HepG2 (cell line): ENCODE measurements at regions not wholly inside any gene's neighbourhood (a gene's known extent, or its start where the extent isn't known, plus 50 kb on each side); places are given as distances from the start of the nearest gene placed in this dataset.

ENCODE experiments used
- ATAC-seq: fragments of 200-7000 bp; cut with Tn5 transposase; 3 replicates; pipeline ENCODE4 v1.9.1; 2020; ENCODE audit warnings: mild to moderate bottlenecking, moderate library complexity
- BruUV-seq: library from RNA; stranded (reverse); fragments of 400-500 nt; replicated peaks from 2 replicates; lab custom pipeline; 2021; lab: Mats Ljungman, UMichigan
- CTCF ChIA-PET: fragments of 300-600 bp; formaldehyde crosslinking; extraction: SDS; loops from one replicate; lab custom pipeline; 2021; ENCODE audit warnings: low total read pairs, inconsistent platforms, low intra/inter-chr PET ratio; lab: Yijun Ruan, JAX
- POLR2A ChIA-PET: fragments of 350-600 bp; sonication (Branson Sonifier 250); formaldehyde crosslinking; loops from one replicate; lab custom pipeline; 2020; ENCODE audit warnings: antibody characterized with exemption, inconsistent platforms; lab: Yijun Ruan, JAX
- DNase-seq: peaks from one replicate; pipeline ENCODE4 v3.0.0-alpha.2; 2015; ENCODE audit warnings: low spot score
- FAIRE-seq: peaks from 3 replicates; lab custom pipeline; 2011; peaks lifted over from hg19 to GRCh38; lab: Jason Lieb, UNC
- H2AFZ ChIP-seq: one replicate; pipeline ENCODE4 v1.6.1; 2011; ENCODE audit warnings: low read length, inconsistent platforms
- H3K27ac ChIP-seq: fragments of 300-600 bp; 3 replicates; pipeline ENCODE4 v1.8.0; 2011; ENCODE audit warnings: mixed run types, mild to moderate bottlenecking, mixed read lengths, low read length, inconsistent platforms; ENCODE audit not compliant: insufficient read depth; ENCODE audit errors: extremely low read length
- H3K27me3 ChIP-seq, 2 experiments: fragments of 200-600 bp in 1 of 2; 2 replicates in 1 of 2; 3 replicates in 1 of 2; pipeline versions ENCODE4 v1.6.0 to v1.8.0; 2011; ENCODE audit warnings: low read length in 2 of 2, mild to moderate bottlenecking in 2 of 2, moderate library complexity in 2 of 2, inconsistent platforms in 1 of 2; ENCODE audit not compliant: insufficient read depth in 2 of 2, control insufficient read depth in 1 of 2
- H3K36me3 ChIP-seq, 2 experiments: fragments of 200-600 bp in 1 of 2; replicated peaks in 1 of 2; 2 replicates in 1 of 2; 3 replicates in 1 of 2; pipeline versions ENCODE4 v1.5.1 to v1.8.0; 2011; ENCODE audit warnings: low read length in 2 of 2, inconsistent platforms in 1 of 2; ENCODE audit not compliant: insufficient read depth in 2 of 2, control insufficient read depth in 1 of 2
- H3K4me1 ChIP-seq: 2 replicates; pipeline ENCODE4 v1.5.1; 2012; ENCODE audit warnings: low read length, inconsistent platforms; ENCODE audit not compliant: insufficient read depth
- H3K4me2 ChIP-seq: 2 replicates; pipeline ENCODE4 v1.6.0; 2011; ENCODE audit warnings: low read depth, low read length, inconsistent platforms
- H3K4me3 ChIP-seq, 3 experiments: fragments of 200-600 bp in 1 of 3; sonication (generic), shearing (Covaris generic) in 1 of 3; replicated peaks in 1 of 3; 2 replicates each; pipeline ENCODE4 v1.5.1; 2011 to 2016; ENCODE audit warnings: low read length in 3 of 3, inconsistent platforms in 2 of 3, low read depth in 2 of 3, mild to moderate bottlenecking in 2 of 3, control low read depth in 1 of 3, mixed read lengths in 1 of 3; ENCODE audit not compliant: insufficient read depth in 1 of 3
- H3K79me2 ChIP-seq: one replicate; pipeline ENCODE4 v1.6.1; 2011; ENCODE audit warnings: low read length, inconsistent platforms; ENCODE audit not compliant: insufficient read depth
- H3K9ac ChIP-seq: 2 replicates; pipeline ENCODE4 v1.6.0; 2011; ENCODE audit warnings: mild to moderate bottlenecking, low read depth, low read length, inconsistent platforms; ENCODE audit not compliant: insufficient read depth
- H3K9me3 ChIP-seq: 2 replicates; pipeline ENCODE4 v1.5.1; 2012; ENCODE audit warnings: mild to moderate bottlenecking, low read length
- H4K20me1 ChIP-seq: 2 replicates; pipeline ENCODE4 v1.6.0; 2011; ENCODE audit warnings: inconsistent platforms, mild to moderate bottlenecking, low read length, moderate library complexity; ENCODE audit not compliant: insufficient read depth
- ASH2L ChIP-seq: fragments of 300-600, 200-600 bp; sonication (generic); IDR thresholded peaks from 2 replicates; pipeline ENCODE4 v1.7.0; 2017; ENCODE audit warnings: low read depth, mild to moderate bottlenecking, moderate library complexity, mixed read lengths, low read length; ENCODE audit not compliant: insufficient read length
- DR1 ChIP-seq: sonication (generic); formaldehyde crosslinking; IDR thresholded peaks from 2 replicates; pipeline ENCODE4 v1.8.0; 2021; ENCODE audit warnings: mild to moderate bottlenecking, missing genetic modification reagents, inconsistent platforms
- GZF1 ChIP-seq: sonication (generic); formaldehyde crosslinking; IDR thresholded peaks from 2 replicates; pipeline ENCODE4 v1.5.1; 2020; ENCODE audit warnings: mild to moderate bottlenecking, missing genetic modification reagents
- HCFC1 ChIP-seq: fragments of 150-350 bp; IDR thresholded peaks from 2 replicates; pipeline ENCODE4 v1.6.1; 2014; ENCODE audit warnings: low read depth, low read length
- HMGA1 ChIP-seq: sonication (generic); formaldehyde crosslinking; conservative IDR thresholded peaks from 2 replicates; pipeline ENCODE4 v1.4.0; 2020; ENCODE audit warnings: missing genetic modification reagents
- KDM2A ChIP-seq: sonication (generic); formaldehyde crosslinking; IDR thresholded peaks from 2 replicates; pipeline ENCODE4 v1.4.0; 2020; ENCODE audit warnings: low read depth, missing genetic modification reagents, borderline replicate concordance
- MYC ChIP-seq: sonication (generic); formaldehyde crosslinking; IDR thresholded peaks from 2 replicates; pipeline ENCODE4 v1.9.0; 2021; ENCODE audit warnings: missing genetic modification reagents, borderline replicate concordance
- NR3C1 ChIP-seq: sonication (generic); formaldehyde crosslinking; IDR thresholded peaks from 2 replicates; pipeline ENCODE4 v1.4.0; 2020; ENCODE audit warnings: missing genetic modification reagents
- REL ChIP-seq: sonication (generic); formaldehyde crosslinking; conservative IDR thresholded peaks from 2 replicates; pipeline ENCODE4 v1.8.0; 2022; ENCODE audit warnings: mild to moderate bottlenecking, missing genetic modification reagents, moderate library complexity
- TSC22D2 ChIP-seq: sonication (generic); formaldehyde crosslinking; IDR thresholded peaks from 2 replicates; pipeline ENCODE4 v1.5.1; 2020; ENCODE audit warnings: missing genetic modification reagents, mild to moderate bottlenecking, borderline replicate concordance
- ZNF251 ChIP-seq: sonication (generic); formaldehyde crosslinking; IDR thresholded peaks from 2 replicates; pipeline ENCODE4 v1.9.0; 2021; ENCODE audit warnings: mild to moderate bottlenecking, missing genetic modification reagents
- WGBS: methylation state at CpG from one replicate; pipeline ENCODE4 v1.1.6; 2017; ENCODE audit warnings: low lambda C conversion rate; 5-methylcytosine and 5-hydroxymethylcytosine counted together
- in situ Hi-C: cut with HindIII; loops from 2 replicates; pipeline ENCODE4 v1.10.0; 2017; ENCODE audit warnings: low pct_unique_long_range_greater_than_20kb; ENCODE audit not compliant: extremely low pct_ligation_motif_present
- intact Hi-C: fragments of 100-400 bp; cut with micrococcal nuclease; formaldehyde crosslinking; loops from one replicate; pipeline ENCODE4 v1.10.0; 2022; ENCODE audit not compliant: unreplicated experiment

DNA sequence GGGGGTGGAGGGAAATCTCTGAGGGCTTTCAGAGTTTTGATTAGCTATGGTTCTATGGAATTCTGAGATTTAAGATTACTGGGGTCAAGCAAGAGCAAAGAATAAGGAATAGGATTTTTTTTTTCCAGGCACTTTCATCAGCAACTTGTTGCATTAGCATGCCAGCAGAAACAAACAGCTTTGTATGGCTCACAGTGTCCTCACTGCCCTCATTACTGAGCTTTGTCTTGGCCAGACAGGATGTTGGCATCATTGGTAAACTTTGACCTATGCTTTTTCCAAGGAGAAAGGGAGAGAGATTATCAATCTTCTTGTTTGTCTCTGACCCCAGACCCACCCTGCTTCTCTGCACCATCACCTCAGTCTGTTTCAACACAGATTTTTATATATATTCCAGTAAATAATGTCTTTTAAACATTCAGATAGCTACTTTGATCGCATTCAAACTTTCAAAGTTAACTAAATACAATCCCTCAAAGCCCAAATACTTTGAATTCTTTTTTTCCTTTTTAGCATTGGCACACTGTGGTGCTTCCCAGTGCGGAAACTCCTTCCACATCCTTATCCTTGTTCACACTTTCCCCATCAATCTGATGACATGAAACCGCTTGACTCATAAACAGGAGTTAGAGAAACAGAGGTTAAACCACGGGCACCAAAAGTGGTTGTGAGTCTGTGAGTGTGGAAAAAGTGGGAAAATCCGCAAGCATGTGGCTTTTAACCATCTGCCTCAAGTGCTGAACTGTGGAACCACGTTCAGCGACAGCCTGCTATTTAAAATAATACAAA is 282.2 kb upstream of the FAR2 start:
- H3K4me2 ChIP-seq = no peak overlapping the region
- no peaks in the 10 kb centered on the region for H3K36me3 ChIP-seq
- DNase-seq (no peak), FAIRE-seq (no peak), ATAC-seq (no peak)
- in situ Hi-C loops (no loop called here), intact Hi-C loops (no loop called here)
- no peaks in the 10 kb centered on the region for H3K27me3 ChIP-seq
- no peak overlapping the region for H3K27ac ChIP-seq
- H3K9me3 ChIP-seq = no peaks in the 10 kb centered on the region
- H3K4me3 ChIP-seq = no peak overlapping the region
- TF ChIP-seq TSC22D2 (CRISPR knock-in tag) = no peak
- 6% methylated on average over 7 of the region's 7 CpGs for WGBS
- no peaks in the 10 kb centered on the region for H4K20me1 ChIP-seq
- CTCF ChIA-PET = no interaction called here
- POLR2A ChIA-PET = no interaction called here
- no peaks in the 10 kb centered on the region for H3K79me2 ChIP-seq
- BruUV-seq = no TSS peak
- H3K9ac ChIP-seq = no peak overlapping the region
- no peak overlapping the region for H2AFZ ChIP-seq
- no peaks in the 10 kb centered on the region for H3K4me1 ChIP-seq

DNA sequence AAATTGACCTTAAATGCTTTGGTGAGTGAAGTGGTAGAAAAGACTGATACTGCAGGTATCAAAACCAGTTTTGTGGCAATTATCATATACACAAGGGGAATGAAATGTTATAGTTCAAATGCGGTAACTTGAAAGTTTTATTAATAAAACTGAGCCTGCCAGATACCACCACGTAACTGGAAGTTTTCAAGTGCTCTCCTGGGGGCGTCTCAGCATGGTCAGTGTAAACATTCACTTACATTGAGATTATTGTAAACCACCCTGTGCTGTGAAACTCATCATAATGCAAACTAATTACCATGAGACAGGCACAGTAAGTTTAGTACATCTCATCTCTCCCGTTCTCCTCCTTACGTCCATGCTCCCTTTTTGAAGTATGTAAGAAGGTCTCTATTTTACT is 280.7 kb upstream of the FAR2 start:
- H2AFZ ChIP-seq = no peak overlapping the region
- no peak overlapping the region for H3K9ac ChIP-seq
- POLR2A ChIA-PET = no interaction called here
- no peaks in the 10 kb centered on the region for H3K36me3 ChIP-seq
- in situ Hi-C loops (no loop called here), intact Hi-C loops (no loop called here)
- BruUV-seq = no TSS peak
- H3K9me3 ChIP-seq = no peaks in the 10 kb centered on the region
- 23% methylated on average over 5 of the region's 5 CpGs for WGBS
- H3K27me3 ChIP-seq = no peaks in the 10 kb centered on the region
- ATAC-seq (no peak), FAIRE-seq (no peak), DNase-seq (no peak)
- CTCF ChIA-PET = no interaction called here
- H3K4me2 ChIP-seq = no peak overlapping the region
- H3K4me1 ChIP-seq = no peaks in the 10 kb centered on the region
- no peaks in the 10 kb centered on the region for H3K79me2 ChIP-seq
- H3K27ac ChIP-seq = no peak overlapping the region
- H4K20me1 ChIP-seq = no peaks in the 10 kb centered on the region
- TF ChIP-seq GZF1 (CRISPR knock-in tag) = no peak
- no peak for TF ChIP-seq NR3C1 (CRISPR knock-in tag)
- TF ChIP-seq ASH2L = no peak
- TF ChIP-seq REL (CRISPR knock-in tag) = no peak
- TF ChIP-seq DR1 = no peak
- no peak for TF ChIP-seq KDM2A
- no peak for TF ChIP-seq MYC
- no peak for TF ChIP-seq HMGA1
- no peak for TF ChIP-seq HCFC1
- no peak for TF ChIP-seq ZNF251 (CRISPR knock-in tag)
- H3K4me3 ChIP-seq = no peak overlapping the region
